Mesodermal cell (in vitro differentiated cells): ENCODE measurements at regions not wholly inside any gene's neighbourhood (a gene's known extent, or its start where the extent isn't known, plus 50 kb on each side); places are given as distances from the start of the nearest gene placed in this dataset.

Source experiments
- H3K27ac ChIP-seq: 2 replicates; pipeline ENCODE4 v1.7.0; 2013; ENCODE audit warnings: mild to moderate bottlenecking, low read depth, low read length, moderate library complexity; ENCODE audit not compliant: severe bottlenecking
- H3K36me3 ChIP-seq: 2 replicates; pipeline ENCODE4 v1.7.1; 2013; ENCODE audit warnings: mild to moderate bottlenecking, low read length, moderate library complexity; ENCODE audit not compliant: control insufficient read depth, insufficient read depth
- H3K4me1 ChIP-seq: one replicate; pipeline ENCODE4 v1.7.1; 2013; ENCODE audit warnings: mild to moderate bottlenecking, low read length; ENCODE audit not compliant: insufficient read depth, control insufficient read depth, poor library complexity, severe bottlenecking
- H3K4me3 ChIP-seq: 2 replicates; pipeline ENCODE4 v1.7.0; 2013; ENCODE audit warnings: low read length, control low read depth, mild to moderate bottlenecking; ENCODE audit not compliant: insufficient read depth, poor library complexity, severe bottlenecking; ENCODE audit errors: extremely low read depth
- H3K9me3 ChIP-seq: 2 replicates; pipeline ENCODE4 v1.7.1; 2013; ENCODE audit warnings: mild to moderate bottlenecking, low read length, moderate library complexity; ENCODE audit not compliant: control insufficient read depth
- WGBS, 2 experiments: methylation state at CpG; one replicate each; pipeline ENCODE4 v1.1.5; 2013; ENCODE audit warnings: missing lambda C conversion rate in 2 of 2; ENCODE audit not compliant: insufficient coverage in 2 of 2; 5-methylcytosine and 5-hydroxymethylcytosine counted together

DNA sequence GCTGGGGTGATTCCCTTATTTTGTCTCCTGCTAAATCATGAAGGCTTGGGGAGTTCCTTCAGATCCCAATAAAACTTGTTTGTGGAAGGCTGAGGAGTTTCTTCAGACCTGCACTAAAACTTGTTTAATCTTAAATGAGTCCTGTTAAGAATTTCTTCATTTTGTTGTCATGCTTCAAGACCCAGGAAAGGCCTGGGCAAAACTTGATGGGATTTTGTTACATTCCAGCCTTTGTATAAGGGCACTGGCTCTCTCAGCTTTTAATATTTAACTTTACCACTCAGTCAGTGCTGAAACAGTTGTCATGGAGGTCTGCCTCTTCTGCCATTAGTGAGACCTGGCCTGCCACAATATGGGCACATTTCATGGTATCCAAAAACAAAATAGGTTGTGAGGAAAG lies 699.0 kb downstream of the ETS1 start:
- Histone ChIP-seq H3K9me3 (peaks cover 13% of the 10 kb centered on the region), H3K27ac (no peak overlapping the region), H3K4me1 (no peaks in the 10 kb centered on the region), H3K4me3 (no peak overlapping the region), H3K36me3 (no peaks in the 10 kb centered on the region)

- no peaks in the 10 kb centered on the region for H3K36me3 ChIP-seq
- H3K4me1 ChIP-seq = no peaks in the 10 kb centered on the region
- no peak overlapping the region for H3K4me3 ChIP-seq
- 92% methylated on average over 2 of the region's 2 CpGs; no CpG with 5 or more reads in 1 of the 2 experiments for WGBS, 2 experiments
- no peaks in the 10 kb centered on the region for H3K9me3 ChIP-seq
- no peak overlapping the region for H3K27ac ChIP-seq
Measured at GRCh38 chr11:127875131-127875530, 712.2 kb downstream of the ETS1 start.

- Histone ChIP-seq H3K4me3 (no peak overlapping the region), H3K9me3 (no peaks in the 10 kb centered on the region), H3K4me1 (no peaks in the 10 kb centered on the region), H3K36me3 (no peaks in the 10 kb centered on the region), H3K27ac (no peak overlapping the region)
Measured at GRCh38 chr11:127873478-127873877, 713.9 kb downstream of the ETS1 start.

GRCh38 chr11:127866109-127866508 lies 721.2 kb downstream of the ETS1 start:
- 86 to 88% methylated on average over 1 of the region's 1 CpG for WGBS, 2 experiments

DNA sequence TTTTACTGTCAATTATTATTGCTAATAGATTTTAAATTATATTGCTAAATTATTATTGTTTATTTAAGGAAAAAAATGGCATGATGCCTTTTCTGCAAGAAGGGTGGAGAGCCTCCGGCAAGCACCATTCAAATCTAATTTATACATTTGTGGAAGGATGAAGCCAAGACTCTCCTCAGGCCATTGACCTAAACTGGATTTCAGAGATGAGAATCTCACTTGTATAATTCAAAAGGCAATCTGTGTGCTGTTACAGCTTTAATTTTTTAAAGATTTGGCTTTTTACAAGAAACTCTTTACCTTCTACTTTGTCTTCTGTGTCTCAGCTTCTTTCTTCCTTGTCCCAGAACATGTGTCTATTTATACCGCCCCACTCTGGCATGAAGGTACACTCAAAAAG lies 722.5 kb downstream of the ETS1 start:
- no peak overlapping the region for H3K27ac ChIP-seq
- no peaks in the 10 kb centered on the region for H3K36me3 ChIP-seq
- H3K4me3 ChIP-seq = no peak overlapping the region
- WGBS, 2 experiments = no CpG with 5 or more reads among the region's 2 CpGs
- H3K9me3 ChIP-seq = no peaks in the 10 kb centered on the region
- no peaks in the 10 kb centered on the region for H3K4me1 ChIP-seq

More at GRCh38 chr11:127866109-127866508, 721.2 kb downstream of the ETS1 start:
- H3K4me3 ChIP-seq = no peak overlapping the region
- no peaks in the 10 kb centered on the region for H3K36me3 ChIP-seq
- H3K4me1 ChIP-seq = no peaks in the 10 kb centered on the region
- no peaks in the 10 kb centered on the region for H3K9me3 ChIP-seq
- H3K27ac ChIP-seq = no peak overlapping the region

DNA sequence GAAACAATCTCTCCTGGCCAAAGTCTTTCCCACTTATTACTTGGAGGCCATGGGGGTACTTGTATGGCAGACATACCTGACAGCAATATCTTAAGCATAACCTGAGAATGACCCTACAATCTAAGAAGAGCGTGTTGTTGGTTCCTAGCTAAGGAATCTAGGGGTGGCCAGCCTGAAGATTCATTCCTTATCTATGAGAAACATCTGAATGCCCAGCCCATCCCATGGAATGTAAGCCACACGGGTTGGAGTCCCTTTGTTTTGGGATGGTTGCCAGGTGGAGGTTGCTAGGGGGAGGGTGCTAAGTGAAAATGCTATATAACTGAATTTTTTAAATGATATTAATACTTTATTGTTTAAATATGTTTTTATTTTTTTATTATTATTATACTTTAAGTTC lies 725.0 kb downstream of the ETS1 start:
- no CpG with 5 or more reads among the region's 2 CpGs for whole genome bisulfite sequencing, 2 experiments
- no peak overlapping the region for H3K27ac ChIP-seq
- H3K36me3 ChIP-seq = no peaks in the 10 kb centered on the region
- no peaks in the 10 kb centered on the region for H3K4me1 ChIP-seq
- H3K9me3 ChIP-seq = no peaks in the 10 kb centered on the region
- H3K4me3 ChIP-seq = no peak overlapping the region

DNA sequence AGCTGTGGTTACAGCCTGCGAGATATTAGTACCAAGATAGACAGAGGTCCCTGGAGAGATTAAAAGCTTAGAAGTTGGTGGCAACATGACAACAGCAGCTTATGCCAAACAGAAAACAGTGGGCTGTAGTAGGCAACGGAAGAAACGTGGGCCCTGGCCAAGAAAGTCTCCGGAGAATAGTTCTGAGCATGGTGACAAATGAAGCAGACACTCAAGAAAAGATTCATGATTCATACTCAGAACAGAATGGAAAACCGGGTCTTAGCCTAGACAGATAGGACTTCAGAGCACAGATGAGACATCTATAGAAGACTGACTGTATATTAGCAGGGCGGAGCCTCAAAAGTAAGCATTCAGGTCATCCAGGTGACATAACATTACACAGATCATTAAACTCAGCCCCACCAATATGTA lies 727.4 kb downstream of the ETS1 start:
- Histone ChIP-seq H3K36me3 (no peaks in the 10 kb centered on the region), H3K4me1 (no peaks in the 10 kb centered on the region), H3K4me3 (no peak overlapping the region), H3K9me3 (no peaks in the 10 kb centered on the region), H3K27ac (no peak overlapping the region)
- WGBS, 2 experiments = 89 to 99% methylated on average over 5 to 6 of the region's 6 CpGs

GRCh38 chr11:127844876-127845275 lies 742.5 kb downstream of the ETS1 start:
- no peaks in the 10 kb centered on the region for H3K9me3 ChIP-seq
- H3K36me3 ChIP-seq = no peaks in the 10 kb centered on the region
- H3K4me1 ChIP-seq = no peaks in the 10 kb centered on the region
- 80 to 87% methylated on average over 1 to 4 of the region's 4 CpGs for WGBS, 2 experiments
- H3K27ac ChIP-seq = no peak overlapping the region
- no peak overlapping the region for H3K4me3 ChIP-seq

DNA sequence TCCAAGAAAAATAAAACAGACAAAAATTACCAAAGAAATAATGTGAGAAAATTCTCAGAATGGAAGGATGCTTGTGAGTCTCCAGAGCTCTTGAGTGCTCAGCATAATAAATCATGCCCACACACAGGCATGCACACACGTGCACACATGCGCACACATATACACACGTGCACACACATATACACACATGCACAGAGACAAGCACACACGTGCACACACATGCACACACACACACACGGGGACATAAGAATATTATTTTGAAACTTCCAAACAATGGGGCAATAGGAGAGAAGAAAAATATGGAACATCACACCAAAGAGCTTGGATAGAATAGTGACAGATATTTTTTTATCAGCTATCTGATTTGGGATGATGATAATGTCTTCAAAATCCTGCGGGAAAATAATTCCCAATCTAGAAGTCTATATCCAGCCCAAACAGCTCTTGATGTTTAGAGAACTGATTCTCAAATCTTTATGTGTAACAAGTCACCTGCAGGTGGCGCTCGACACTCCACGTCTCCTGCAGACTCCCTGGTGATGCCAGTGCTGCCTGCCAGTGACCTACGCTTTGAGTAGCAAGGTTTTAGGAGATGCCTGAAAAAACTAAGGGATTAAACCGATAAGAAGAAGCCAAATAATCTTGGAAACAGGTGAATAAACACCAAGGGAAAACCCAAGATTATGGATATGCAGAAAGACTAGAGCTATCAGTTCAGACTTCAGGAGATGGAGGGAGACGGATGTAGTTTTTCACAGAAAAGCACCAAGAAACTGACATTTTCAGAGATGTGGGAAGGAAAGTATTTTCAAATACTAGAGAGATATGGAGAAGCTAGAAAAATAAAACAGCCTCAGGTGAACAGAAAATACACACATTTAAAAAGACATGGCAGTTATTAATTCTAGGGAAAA lies 743.6 kb downstream of the ETS1 start:
- Histone ChIP-seq H3K9me3 (no peaks in the 10 kb centered on the region), H3K27ac (no peak overlapping the region), H3K4me3 (no peak overlapping the region), H3K36me3 (no peaks in the 10 kb centered on the region), H3K4me1 (no peaks in the 10 kb centered on the region)
- WGBS, 2 experiments = 6 to 40% methylated on average over 5 to 9 of the region's 12 CpGs

DNA sequence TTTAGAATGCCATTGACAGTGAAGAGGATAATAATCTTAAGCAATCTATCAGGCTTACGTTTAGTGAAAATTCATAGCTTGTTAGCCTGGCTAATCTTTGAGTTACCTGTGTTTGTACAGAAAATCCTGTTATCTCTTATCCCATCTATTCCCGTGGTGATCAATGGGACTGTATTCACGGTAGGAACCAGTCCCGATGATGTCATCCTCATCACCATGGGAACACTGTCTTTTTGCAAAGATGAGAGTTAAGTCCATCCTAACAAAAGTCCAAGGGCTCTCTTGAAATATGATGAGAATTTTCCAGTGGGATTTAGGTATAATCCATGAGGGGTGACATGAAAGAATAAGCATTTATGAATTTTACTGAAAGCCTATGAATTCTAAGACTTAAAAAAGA lies 762.2 kb downstream of the ETS1 start:
- Histone ChIP-seq H3K9me3 (no peaks in the 10 kb centered on the region), H3K4me3 (no peak overlapping the region), H3K36me3 (no peaks in the 10 kb centered on the region), H3K27ac (no peak overlapping the region), H3K4me1 (no peaks in the 10 kb centered on the region)
- WGBS, 2 experiments = 78 to 100% methylated on average over 1 to 4 of the region's 4 CpGs

DNA sequence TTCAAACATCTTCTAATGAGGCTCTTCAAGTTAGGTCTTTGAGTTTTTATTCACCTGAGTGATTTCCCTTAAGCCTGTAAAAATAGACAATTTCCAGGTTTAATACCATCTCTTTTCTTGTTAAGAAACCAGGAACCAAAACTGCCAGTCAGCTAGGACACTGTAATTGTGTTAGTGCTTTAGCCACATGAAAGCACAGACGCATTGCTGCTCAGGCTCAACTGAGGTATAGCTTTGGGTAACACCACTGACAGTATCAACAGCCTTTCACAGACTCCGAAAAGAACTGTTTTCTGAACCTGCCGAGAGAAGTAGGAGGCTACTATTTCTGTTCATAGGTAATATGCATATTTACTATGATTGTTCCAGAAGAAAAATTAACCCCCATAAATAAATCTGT lies 768.7 kb downstream of the ETS1 start:
- H3K4me1 ChIP-seq = no peaks in the 10 kb centered on the region
- no peak overlapping the region for H3K4me3 ChIP-seq
- no peaks in the 10 kb centered on the region for H3K9me3 ChIP-seq
- no peaks in the 10 kb centered on the region for H3K36me3 ChIP-seq
- WGBS, 2 experiments = 100% methylated on average over 1 of the region's 3 CpGs; no CpG with 5 or more reads in 1 of the 2 experiments
- no peak overlapping the region for H3K27ac ChIP-seq
